H9 (cell line): ENCODE measurements at regions not wholly inside any gene's neighbourhood (a gene's known extent, or its start where the extent isn't known, plus 50 kb on each side); places are given as distances from the start of the nearest gene placed in this dataset.

ENCODE experiments used
- DNase-seq: peaks from one replicate; pipeline ENCODE4 v3.0.0-alpha.2; 2017
- H2AFZ ChIP-seq: one replicate; pipeline ENCODE4 v1.6.1; 2013; ENCODE audit warnings: mild to moderate bottlenecking, low read length, control low read depth, moderate library complexity
- H2AK5ac ChIP-seq: 2 replicates; pipeline ENCODE4 v1.6.1; 2013; ENCODE audit warnings: low read length, control low read depth, mixed read lengths; ENCODE audit not compliant: insufficient read length
- H2BK120ac ChIP-seq: one replicate; pipeline ENCODE4 v1.6.1; 2013; ENCODE audit warnings: low read depth, mild to moderate bottlenecking, low read length, control low read depth, inconsistent platforms; ENCODE audit not compliant: poor library complexity, severe bottlenecking
- H2BK12ac ChIP-seq: 2 replicates; pipeline ENCODE4 v1.6.1; 2013; ENCODE audit warnings: low read length, control low read depth, mixed read lengths, low read depth; ENCODE audit not compliant: insufficient read length
- H2BK15ac ChIP-seq: 2 replicates; pipeline ENCODE4 v1.6.1; 2013; ENCODE audit warnings: low read depth, low read length, control low read depth
- H2BK20ac ChIP-seq: one replicate; pipeline ENCODE4 v1.6.1; 2013; ENCODE audit warnings: low read depth, mild to moderate bottlenecking, low read length, control low read depth, inconsistent platforms; ENCODE audit not compliant: poor library complexity, severe bottlenecking
- H2BK5ac ChIP-seq: 2 replicates; pipeline ENCODE4 v1.6.1; 2013; ENCODE audit warnings: low read length, control low read depth, mixed read lengths; ENCODE audit not compliant: insufficient read length
- H3K14ac ChIP-seq: 2 replicates; pipeline ENCODE4 v1.6.1; 2013; ENCODE audit warnings: low read length, control low read depth; ENCODE audit not compliant: insufficient read depth
- H3K18ac ChIP-seq: 2 replicates; pipeline ENCODE4 v1.6.1; 2013; ENCODE audit warnings: low read depth, mild to moderate bottlenecking, mixed read lengths, low read length, control low read depth; ENCODE audit not compliant: insufficient read length
- H3K23ac ChIP-seq: 2 replicates; pipeline ENCODE4 v1.6.1; 2013; ENCODE audit warnings: low read length, control low read depth, mixed read lengths, low read depth; ENCODE audit not compliant: insufficient read length
- H3K23me2 ChIP-seq: 2 replicates; pipeline ENCODE4 v1.6.1; 2013; ENCODE audit warnings: low read depth, mild to moderate bottlenecking, mixed read lengths, low read length, control low read depth; ENCODE audit not compliant: insufficient read length, poor library complexity, severe bottlenecking
- H3K27ac ChIP-seq: 2 replicates; pipeline ENCODE4 v1.5.1; 2013; ENCODE audit warnings: low read length, control low read depth, mixed read lengths, low read depth; ENCODE audit not compliant: insufficient read length
- H3K27me3 ChIP-seq: 2 replicates; pipeline ENCODE4 v1.6.1; 2013; ENCODE audit warnings: low read length, control low read depth, inconsistent platforms; ENCODE audit not compliant: insufficient read depth
- H3K4ac ChIP-seq: 2 replicates; pipeline ENCODE4 v1.6.1; 2013; ENCODE audit warnings: low read depth, mild to moderate bottlenecking, control low read depth, inconsistent platforms, low read length, moderate library complexity
- H3K4me1 ChIP-seq: 2 replicates; pipeline ENCODE4 v1.6.1; 2013; ENCODE audit warnings: low read length, control low read depth, inconsistent platforms; ENCODE audit not compliant: insufficient read depth
- H3K4me2 ChIP-seq: 2 replicates; pipeline ENCODE4 v1.6.1; 2013; ENCODE audit warnings: low read length, control low read depth, mixed read lengths; ENCODE audit not compliant: insufficient read length, insufficient read depth
- H3K56ac ChIP-seq: 2 replicates; pipeline ENCODE4 v1.6.1; 2013; ENCODE audit warnings: low read depth, mild to moderate bottlenecking, mixed read lengths, low read length, control low read depth; ENCODE audit not compliant: insufficient read length
- H3K79me1 ChIP-seq: 2 replicates; pipeline ENCODE4 v1.6.1; 2013; ENCODE audit warnings: low read depth, mild to moderate bottlenecking, moderate library complexity, low read length, control low read depth, inconsistent platforms; ENCODE audit not compliant: insufficient read depth, poor library complexity, severe bottlenecking
- H3K79me2 ChIP-seq: 2 replicates; pipeline ENCODE4 v1.6.1; 2013; ENCODE audit warnings: low read length, control low read depth, inconsistent platforms; ENCODE audit not compliant: insufficient read depth
- H3K9ac ChIP-seq: 2 replicates; pipeline ENCODE4 v1.6.1; 2013; ENCODE audit warnings: low read length, control low read depth, mixed read lengths; ENCODE audit not compliant: insufficient read length; ENCODE audit errors: extremely low read depth
- H3K9me3 ChIP-seq: one replicate; pipeline ENCODE4 v1.6.1; 2013; ENCODE audit warnings: low read depth, low read length, inconsistent platforms; ENCODE audit not compliant: control insufficient read depth
- H3T11ph ChIP-seq: one replicate; pipeline ENCODE4 v1.6.1; 2013; ENCODE audit warnings: mild to moderate bottlenecking, low read length, control low read depth, inconsistent platforms
- H4K20me1 ChIP-seq: one replicate; pipeline ENCODE4 v1.6.1; 2013; ENCODE audit not compliant: control insufficient read depth, insufficient read length, insufficient read depth
- H4K5ac ChIP-seq: 2 replicates; pipeline ENCODE4 v1.6.1; 2013; ENCODE audit warnings: low read depth, mild to moderate bottlenecking, mixed read lengths, low read length, control low read depth; ENCODE audit not compliant: insufficient read length
- H4K8ac ChIP-seq: replicated peaks from 2 replicates; pipeline ENCODE4 v1.6.1; 2013; ENCODE audit warnings: low read length, control low read depth, mixed read lengths, low read depth; ENCODE audit not compliant: insufficient read length
- H4K91ac ChIP-seq: 2 replicates; pipeline ENCODE4 v1.6.1; 2013; ENCODE audit warnings: low read depth, mild to moderate bottlenecking, moderate library complexity, mixed read lengths, low read length, control low read depth; ENCODE audit not compliant: insufficient read length
- H3K27ac Mint-ChIP-seq, 3 experiments: 2 replicates in 2 of 3; 3 replicates in 1 of 3; pipeline ENCODE4 v1.8.0; 2020 to 2021; ENCODE audit warnings: mixed read lengths in 3 of 3, mild to moderate bottlenecking in 1 of 3, moderate library complexity in 1 of 3
- H3K27me3 Mint-ChIP-seq: 2 replicates; pipeline ENCODE4 v1.8.0; 2021; ENCODE audit warnings: low read depth, mild to moderate bottlenecking, moderate library complexity, mixed read lengths
- H3K36me3 Mint-ChIP-seq, 3 experiments: 2 replicates in 2 of 3; 3 replicates in 1 of 3; pipeline ENCODE4 v1.8.0; 2020 to 2021; ENCODE audit warnings: low read depth in 3 of 3, mixed read lengths in 3 of 3; ENCODE audit not compliant: insufficient read depth in 1 of 3
- H3K4me1 Mint-ChIP-seq, 2 experiments: 2 replicates each; pipeline ENCODE4 v1.8.0; 2020; ENCODE audit warnings: mixed read lengths in 2 of 2
- H3K4me3 Mint-ChIP-seq, 2 experiments: 2 replicates in 1 of 2; 3 replicates in 1 of 2; pipeline ENCODE4 v1.8.0; 2020 to 2021; ENCODE audit warnings: mild to moderate bottlenecking in 2 of 2, mixed read lengths in 2 of 2, moderate library complexity in 1 of 2
- H3K9me3 Mint-ChIP-seq, 2 experiments: 2 replicates in 1 of 2; 3 replicates in 1 of 2; pipeline ENCODE4 v1.8.0; 2020; ENCODE audit warnings: mild to moderate bottlenecking in 2 of 2, mixed read lengths in 2 of 2, moderate library complexity in 1 of 2
- CTCF ChIP-seq: fragments of 200-600 bp; sonication (generic); conservative IDR thresholded peaks from 3 replicates; pipeline ENCODE4 v1.8.0; 2021; ENCODE audit warnings: antibody characterized with exemption, mild to moderate bottlenecking
- WGBS: extraction: QIAGEN DNeasy Blood & Tissue Kit; methylation state at CpG from one replicate; pipeline ENCODE4 v1.1.7; 2013; ENCODE audit warnings: missing lambda C conversion rate, low lambda C conversion rate, mixed read lengths; ENCODE audit not compliant: insufficient read length; ENCODE audit errors: extremely low coverage; 5-methylcytosine and 5-hydroxymethylcytosine counted together

GRCh38 chr3:8416965-8417364, 84.7 kb upstream of the LMCD1 start:
- Mint-ChIP-seq H3K36me3 (peaks cover 3 to 11% (median 7%) of the 10 kb centered on the region in 3 experiments), H3K9me3 (peaks cover 4 to 8% of the 10 kb centered on the region in 2 experiments; a peak in 4 of 5 replicates)
- H4K91ac ChIP-seq, result no peak overlapping the region

More at GRCh38 chr3:8416965-8417364, 84.7 kb upstream of the LMCD1 start:
- Histone ChIP-seq H3K56ac (no peak overlapping the region), H3K79me2 (no peaks in the 10 kb centered on the region), H4K8ac (no peak overlapping the region), H3K18ac (no peak overlapping the region), H4K5ac (no peak overlapping the region), H4K20me1 (no peaks in the 10 kb centered on the region), H3K4me2 (no peak overlapping the region), H2AFZ (no peak overlapping the region), H2BK15ac (no peak overlapping the region), H3K9me3 (no peaks in the 10 kb centered on the region), H3K79me1 (no peaks in the 10 kb centered on the region), H2AK5ac (no peak overlapping the region), H3K4ac (no peak overlapping the region), H3K4me1 (no peaks in the 10 kb centered on the region), H3K27ac (no peak overlapping the region), H2BK12ac (no peak overlapping the region), H3K27me3 (no peaks in the 10 kb centered on the region), H3K23me2 (no peaks in the 10 kb centered on the region), H2BK120ac (no peak overlapping the region), H2BK20ac (no peak overlapping the region), H3K14ac (no peak overlapping the region), H3K9ac (no peak overlapping the region), H3T11ph (no peak overlapping the region), H2BK5ac (no peak overlapping the region), H3K23ac (no peak overlapping the region)
- WGBS, result no CpG with 5 or more reads among the region's 4 CpGs
- no peak for TF ChIP-seq CTCF
- Mint-ChIP-seq H3K4me3 (no peak overlapping the region), H3K4me1 (peaks cover 5 to 6% of the 10 kb centered on the region in 2 experiments; a peak in 3 of 4 replicates), H3K27ac (no peak overlapping the region; a peak in 1 of 7 replicates), H3K27me3 (no peaks in the 10 kb centered on the region; the same call in 1 of the 2 replicates)
- peak; percentile 43 for DNase-seq
